SW 1271 (cell line): ENCODE measurements at regions not wholly inside any gene's neighbourhood (a gene's known extent, or its start where the extent isn't known, plus 50 kb on each side); places are given as distances from the start of the nearest gene placed in this dataset.

Source experiments
- DNase-seq, 2 experiments: peaks; one replicate each; lab custom pipeline; 2025; lab: John Stamatoyannopoulos, UW

- no peak for DNase-seq
Observed at GRCh38 chr4:166274136-166274761, 401.2 kb downstream of the TLL1 start.

DNA sequence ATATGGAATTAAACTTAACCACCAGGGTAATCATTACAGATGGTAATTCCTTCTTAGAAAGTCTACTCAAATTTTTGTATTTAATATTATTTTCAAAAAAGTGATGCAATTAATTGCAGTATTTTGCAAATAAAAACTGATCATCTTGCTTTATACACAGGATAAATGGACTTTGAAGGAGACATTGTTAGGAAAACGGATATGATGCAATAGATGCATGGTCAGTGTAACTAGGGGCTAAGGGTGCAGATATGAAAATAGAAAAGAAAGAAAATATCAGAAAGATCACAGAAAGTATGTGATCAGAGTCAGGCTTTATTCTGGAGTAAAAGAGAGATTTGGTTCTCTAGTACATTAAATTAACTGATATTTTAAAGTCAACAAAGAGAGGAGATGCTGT is 401.7 kb downstream of the TLL1 start:
- no peak for DNase-seq

DNA sequence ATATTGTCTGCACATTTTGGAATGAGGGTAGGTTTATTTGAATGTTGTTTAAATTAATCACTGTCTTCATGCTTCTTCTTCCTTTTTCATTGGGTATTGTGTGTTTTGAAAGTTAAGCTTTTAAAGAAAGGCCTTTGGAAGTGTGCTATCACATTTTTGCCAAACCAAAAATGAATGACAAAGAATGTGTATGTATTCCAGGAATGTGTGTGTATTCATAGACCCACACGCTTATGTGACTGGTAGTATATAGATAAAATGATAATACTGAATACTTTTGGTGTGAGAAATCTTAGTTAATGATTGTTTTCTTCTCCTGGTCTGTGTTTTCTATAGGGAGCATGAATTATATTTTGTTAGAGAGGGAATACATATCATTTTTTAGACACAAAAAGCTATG is 404.4 kb downstream of the TLL1 start:
- DNase-seq, result no peak

DNA sequence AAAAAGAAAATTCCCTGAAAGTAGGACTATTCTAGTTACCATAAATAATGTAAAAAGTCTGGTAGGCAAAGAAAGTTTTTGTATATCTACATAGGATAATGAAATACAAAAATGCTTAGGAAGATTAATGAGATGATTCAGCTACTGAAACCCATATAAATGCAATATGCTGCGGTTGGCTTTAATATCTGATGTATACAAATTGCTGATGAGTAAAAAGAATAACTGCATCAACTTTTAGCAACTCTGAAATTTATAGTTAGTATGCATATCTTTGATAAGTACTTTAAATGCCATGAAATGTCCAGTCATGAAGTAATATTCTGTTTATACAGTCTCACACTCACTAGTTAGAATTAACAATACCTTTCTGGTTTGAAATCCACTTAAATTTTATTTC is 404.8 kb downstream of the TLL1 start:
- DNase-seq, result no peak

DNA sequence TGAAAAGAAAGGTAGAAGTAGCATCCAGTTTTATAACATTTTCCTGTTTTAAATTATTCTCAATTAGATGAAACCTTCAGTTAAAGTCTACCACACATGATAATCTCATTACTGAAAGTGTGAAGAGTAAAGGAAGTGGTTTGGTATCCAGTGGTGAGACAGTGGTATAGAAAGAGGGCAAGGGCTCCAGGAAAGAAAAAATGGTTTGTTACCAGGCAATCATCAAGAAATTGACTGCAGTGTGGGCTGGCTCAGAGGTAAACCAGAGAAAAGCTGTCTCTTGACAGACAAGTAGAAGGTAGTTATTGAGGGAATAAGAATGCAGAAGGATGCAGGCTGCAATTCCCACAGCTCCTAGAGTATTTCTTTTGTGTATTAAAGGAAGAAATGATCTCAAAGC is 406.2 kb downstream of the TLL1 start:
- DNase-seq, result no peak

- no peak for DNase-seq
Observed at GRCh38 chr4:166280642-166281041, 407.6 kb downstream of the TLL1 start.

- no peak for DNase-seq
Observed at GRCh38 chr4:166282081-166282770, 409.2 kb downstream of the TLL1 start.

- no peak for DNase-seq
Observed at GRCh38 chr4:166284221-166284620, 411.2 kb downstream of the TLL1 start.

DNA sequence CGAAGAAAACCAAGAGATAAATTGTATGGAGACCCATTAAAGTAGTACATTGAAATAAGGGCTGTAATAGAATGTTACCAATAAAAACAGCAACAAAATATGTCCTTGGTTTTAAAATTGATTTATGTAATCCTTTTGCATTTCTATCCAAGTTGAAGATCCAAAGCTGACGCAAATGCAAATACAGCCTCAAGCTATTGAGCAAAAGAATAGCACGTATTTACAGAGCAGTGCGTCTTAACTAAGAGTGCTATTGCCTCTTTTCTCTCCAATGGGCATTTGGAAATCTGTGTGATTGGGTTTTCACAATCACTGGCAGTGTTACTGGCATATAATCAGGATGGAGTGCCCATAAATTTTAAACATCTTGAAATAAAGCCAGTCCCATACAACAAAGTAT is 417.4 kb downstream of the TLL1 start:
- DNase-seq, result no peak

DNA sequence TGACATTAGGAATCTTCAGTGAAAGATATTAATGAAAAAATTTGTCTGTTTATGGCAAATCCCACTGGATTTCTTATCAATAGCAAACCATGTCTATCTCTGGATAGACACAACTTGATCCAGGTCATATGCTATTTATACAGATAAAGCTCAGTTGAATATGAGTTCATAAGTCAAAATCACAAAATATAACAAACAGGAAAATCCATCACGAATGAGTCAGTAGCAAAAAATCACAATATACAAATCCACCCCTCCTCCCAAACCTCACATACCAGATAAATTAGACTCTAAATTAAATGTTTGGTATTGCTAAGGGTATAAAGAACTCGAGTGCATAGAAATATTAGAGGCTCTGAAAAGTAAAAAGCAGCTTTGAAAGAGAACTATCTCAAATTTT is 420.5 kb downstream of the TLL1 start:
- no peak for DNase-seq

DNA sequence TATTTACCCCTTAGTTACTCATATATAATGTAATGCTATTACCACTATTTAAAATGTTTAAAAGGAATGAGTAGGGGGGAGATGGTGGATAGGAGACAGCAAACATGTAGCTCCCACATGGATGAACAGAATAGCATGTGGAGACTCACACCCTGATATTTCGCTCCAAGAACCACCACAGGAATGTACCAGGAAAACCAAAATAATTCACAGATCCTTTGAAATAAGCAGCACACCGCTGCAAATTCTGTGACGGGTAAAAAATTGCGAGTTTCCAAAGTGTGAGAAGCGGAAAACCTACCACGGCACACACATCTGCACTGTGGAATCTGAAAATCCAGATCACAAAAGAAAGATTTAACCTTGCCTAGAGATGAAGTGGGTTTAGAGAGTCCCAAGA is 428.2 kb downstream of the TLL1 start:
- DNase-seq, result no peak

DNA sequence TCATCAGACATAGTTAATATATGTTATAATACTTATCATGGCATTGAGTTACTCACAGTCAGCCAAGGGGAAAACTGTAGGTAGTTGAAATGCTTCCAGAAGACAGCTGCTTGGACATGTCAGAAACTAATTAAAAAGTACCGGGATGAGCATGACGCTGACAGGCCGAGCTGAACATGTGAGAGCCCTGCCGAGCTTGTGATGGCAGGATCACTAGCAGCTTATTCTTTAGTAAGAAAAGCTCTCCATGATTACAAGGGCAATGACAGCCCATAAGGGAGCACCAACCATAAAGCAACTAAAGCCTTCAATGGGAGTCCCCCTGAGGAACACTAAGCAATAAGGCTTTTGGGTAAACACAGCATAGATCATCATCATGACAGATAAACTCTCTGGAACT is 435.6 kb downstream of the TLL1 start:
- DNase-seq, result no peak

- no peak for DNase-seq
Observed at GRCh38 chr4:166309286-166309685, 436.2 kb downstream of the TLL1 start.

DNA sequence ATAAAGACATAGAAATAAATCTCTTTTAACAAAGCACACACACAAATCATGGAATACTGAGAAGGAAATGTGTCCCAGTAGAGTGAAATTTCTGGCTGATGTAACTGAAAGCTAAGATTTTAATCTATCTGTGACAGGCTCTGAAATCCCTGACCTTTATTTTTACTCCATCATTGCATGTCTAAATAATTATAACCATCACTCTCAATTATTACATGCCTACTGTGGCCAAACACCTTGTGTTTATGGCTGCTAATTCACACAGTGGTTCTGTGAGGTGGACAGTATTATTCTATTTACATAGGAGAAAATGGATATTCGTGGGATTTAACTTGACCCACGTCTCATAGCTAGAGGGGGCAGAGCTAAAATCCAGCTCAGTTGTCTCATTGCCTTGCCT is 438.1 kb downstream of the TLL1 start:
- no peak for DNase-seq

DNA sequence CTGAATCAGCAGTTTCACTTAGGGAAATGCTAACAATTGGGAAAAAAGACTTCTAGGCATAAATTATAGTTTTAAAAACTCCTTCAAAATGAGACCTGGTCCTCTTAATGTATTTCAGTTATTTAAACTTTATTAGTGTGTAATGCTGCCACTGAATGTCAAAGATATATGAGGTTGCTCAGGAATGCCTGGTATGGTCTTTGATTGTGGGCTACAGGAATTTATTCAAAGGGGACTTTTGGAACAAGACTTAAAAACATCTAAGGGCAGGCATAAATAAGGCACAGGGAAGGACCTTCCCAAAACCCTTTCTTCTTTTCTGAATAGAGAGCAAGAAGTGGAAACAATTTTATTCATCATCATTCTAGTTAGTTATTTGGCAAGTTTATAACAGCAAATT is 439.1 kb downstream of the TLL1 start:
- no peak for DNase-seq

DNA sequence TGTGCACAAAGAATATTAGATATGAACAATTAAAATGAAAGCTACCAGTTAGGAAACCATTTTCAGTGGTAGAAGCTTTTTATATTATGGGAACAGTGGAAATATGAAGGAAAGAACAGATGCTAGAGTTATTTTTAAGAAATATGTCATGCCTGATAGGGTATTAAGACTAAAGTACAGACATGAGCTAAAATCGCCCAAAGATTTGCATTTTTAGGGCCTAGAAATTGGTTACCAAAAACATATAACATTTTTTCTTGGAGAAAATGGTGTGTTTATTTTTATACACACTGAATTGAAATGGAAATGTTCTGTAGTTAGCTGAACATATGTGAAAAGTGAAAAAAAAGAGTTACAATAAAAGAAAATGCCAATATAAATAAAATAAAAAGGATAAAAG is 441.9 kb downstream of the TLL1 start:
- no peak for DNase-seq

- DNase-seq, result no peak
Observed at GRCh38 chr4:166315721-166316467, 442.9 kb downstream of the TLL1 start.

GRCh38 chr4:166318810-166319525 is 445.9 kb downstream of the TLL1 start:
- no peak for DNase-seq

DNA sequence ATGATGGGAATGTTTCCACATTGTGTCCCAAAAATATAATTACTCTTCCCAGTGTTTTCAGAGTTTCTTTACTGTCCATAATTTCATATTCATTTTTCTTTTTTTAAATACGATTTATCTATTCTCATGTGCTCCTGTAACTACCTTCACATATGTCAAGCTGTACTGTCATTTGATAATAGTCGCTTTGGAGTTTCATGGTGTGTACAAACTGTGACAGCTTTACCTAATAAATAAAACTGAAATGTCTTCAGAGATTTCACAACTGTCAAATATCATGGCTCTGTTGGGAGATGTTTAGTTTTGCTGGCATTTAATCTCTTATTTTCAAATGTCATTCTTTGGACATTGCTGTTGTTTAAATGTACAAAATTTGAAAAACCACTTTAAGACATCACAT is 450.2 kb downstream of the TLL1 start:
- no peak for DNase-seq

- DNase-seq, result peak in 1 of 2 experiments; percentile 28
Observed at GRCh38 chr4:166324321-166324720, 451.3 kb downstream of the TLL1 start.

- no peak for DNase-seq
Observed at GRCh38 chr4:166335256-166335938, 462.4 kb downstream of the TLL1 start.

- no peak for DNase-seq
Observed at GRCh38 chr4:166341992-166342391, 469.0 kb downstream of the TLL1 start.
